Small intestine (tissue), 7 donors: ENCODE measurements at regions not wholly inside any gene's neighbourhood (a gene's known extent, or its start where the extent isn't known, plus 50 kb on each side); places are given as distances from the start of the nearest gene placed in this dataset.

Experiments
- DNase-seq, 2 donors: peaks; one replicate each; pipeline versions ENCODE4 v3.0.0 to v3.0.0-alpha.2; 2013
- FAIRE-seq: peaks from 2 replicates; lab custom pipeline; 2012; peaks lifted over from hg19 to GRCh38; lab: Jason Lieb, UNC
- H3K27ac ChIP-seq, 3 donors: one replicate each; pipeline ENCODE4 v1.5.1; 2013; ENCODE audit warnings: low read length in 2 of 3, mild to moderate bottlenecking in 2 of 3, control low read depth in 1 of 3, inconsistent platforms in 1 of 3, low read depth in 1 of 3, moderate library complexity in 1 of 3
- H3K27me3 ChIP-seq, 3 donors: one replicate each; pipeline ENCODE4 v1.6.1; 2013; ENCODE audit warnings: low read length in 3 of 3, inconsistent platforms in 1 of 3; ENCODE audit not compliant: control insufficient read depth in 3 of 3, insufficient read depth in 3 of 3
- H3K36me3 ChIP-seq, 3 donors: one replicate each; pipeline ENCODE4 v1.6.1; 2013; ENCODE audit warnings: low read length in 3 of 3, inconsistent platforms in 1 of 3, low read depth in 1 of 3, mild to moderate bottlenecking in 1 of 3, moderate library complexity in 1 of 3; ENCODE audit not compliant: control insufficient read depth in 3 of 3, insufficient read depth in 2 of 3
- H3K4me1 ChIP-seq, 3 donors: one replicate each; pipeline ENCODE4 v1.6.1; 2013; ENCODE audit warnings: low read length in 2 of 3, inconsistent platforms in 1 of 3, low read depth in 1 of 3, mild to moderate bottlenecking in 1 of 3, moderate library complexity in 1 of 3; ENCODE audit not compliant: control insufficient read depth in 3 of 3, insufficient read depth in 2 of 3
- H3K4me3 ChIP-seq, 3 donors: one replicate each; pipeline ENCODE4 v1.5.1; 2013; ENCODE audit warnings: low read length in 3 of 3, control low read depth in 1 of 3, inconsistent platforms in 1 of 3, low read depth in 1 of 3, mild to moderate bottlenecking in 1 of 3, moderate library complexity in 1 of 3
- H3K9me3 ChIP-seq, 2 donors: one replicate each; pipeline ENCODE4 v1.6.1; 2013; ENCODE audit warnings: low read depth in 1 of 2, low read length in 1 of 2; ENCODE audit not compliant: control insufficient read depth in 2 of 2, insufficient read depth in 1 of 2
- WGBS, 3 donors: extraction: QIAGEN DNeasy Blood & Tissue Kit; methylation state at CpG; one replicate each; pipeline ENCODE4 v1.1.7; 2013; 5-methylcytosine and 5-hydroxymethylcytosine counted together
- donor health status: healthy with polysubstance abuse.
- donor health status: control.
- donor health status: control.
- donor health status: Bipolar disorder and iron deficiency.
- donor health status: healthy.

DNA sequence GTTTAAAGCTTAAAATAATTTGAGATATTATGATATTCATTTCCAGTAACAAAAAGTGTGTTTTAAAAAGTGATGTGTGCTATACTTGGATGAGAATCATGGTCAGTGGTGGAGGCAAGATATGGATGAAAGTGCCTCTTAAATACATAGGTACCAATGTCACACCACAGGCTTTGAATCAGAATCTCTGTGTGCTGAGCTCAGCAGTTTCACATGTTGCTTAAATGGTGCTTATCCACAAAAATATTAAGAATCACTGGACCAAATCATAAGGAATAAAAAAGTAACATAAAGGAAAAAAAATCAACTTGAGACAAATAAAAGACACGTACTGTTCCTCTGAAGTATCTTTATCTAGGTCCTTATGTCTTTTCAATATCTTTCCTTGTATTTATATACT, 850.5 kb upstream of the POT1 start:
- H3K27ac ChIP-seq = no peak overlapping the region
- DNase-seq = no peak

DNA sequence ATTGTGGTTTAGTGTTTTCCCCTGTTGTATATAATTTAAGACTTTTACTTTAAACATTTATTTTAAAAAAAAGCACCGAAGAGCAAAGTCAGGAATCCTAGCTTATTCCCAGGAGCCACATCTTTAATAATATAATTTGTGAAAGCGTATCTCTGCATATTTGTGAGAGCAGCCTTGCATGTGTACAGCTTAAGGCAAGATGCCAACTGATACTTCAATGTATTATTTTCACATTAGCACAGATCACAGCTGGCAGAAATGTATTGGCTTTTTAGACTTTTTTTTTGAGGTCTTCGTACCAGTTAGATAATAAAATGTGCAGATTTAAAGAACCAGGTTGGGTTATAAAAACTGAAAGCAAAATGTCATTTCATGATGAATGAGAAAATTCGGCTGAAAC, 845.7 kb upstream of the POT1 start:
- FAIRE-seq = no peak
- Histone ChIP-seq H3K36me3 (no peaks in the 10 kb centered on the region), H3K4me1 (no peaks in the 10 kb centered on the region), H3K27me3 (no peaks in the 10 kb centered on the region), H3K4me3 (no peak overlapping the region), H3K9me3 (no peaks in the 10 kb centered on the region), H3K27ac (no peak overlapping the region)
- DNase-seq = no peak
- 50 to 76% (median 66%) methylated on average over 4 of the region's 4 CpGs for WGBS, 3 donors

More for the DNA sequence above, 850.5 kb upstream of the POT1 start:
- Histone ChIP-seq H3K4me1 (no peaks in the 10 kb centered on the region), H3K36me3 (no peaks in the 10 kb centered on the region), H3K9me3 (no peaks in the 10 kb centered on the region), H3K4me3 (no peak overlapping the region), H3K27me3 (no peaks in the 10 kb centered on the region)
- FAIRE-seq = no peak
- WGBS, 3 donors = 67 to 76% (median 73%) methylated on average over 1 of the region's 1 CpG

DNA sequence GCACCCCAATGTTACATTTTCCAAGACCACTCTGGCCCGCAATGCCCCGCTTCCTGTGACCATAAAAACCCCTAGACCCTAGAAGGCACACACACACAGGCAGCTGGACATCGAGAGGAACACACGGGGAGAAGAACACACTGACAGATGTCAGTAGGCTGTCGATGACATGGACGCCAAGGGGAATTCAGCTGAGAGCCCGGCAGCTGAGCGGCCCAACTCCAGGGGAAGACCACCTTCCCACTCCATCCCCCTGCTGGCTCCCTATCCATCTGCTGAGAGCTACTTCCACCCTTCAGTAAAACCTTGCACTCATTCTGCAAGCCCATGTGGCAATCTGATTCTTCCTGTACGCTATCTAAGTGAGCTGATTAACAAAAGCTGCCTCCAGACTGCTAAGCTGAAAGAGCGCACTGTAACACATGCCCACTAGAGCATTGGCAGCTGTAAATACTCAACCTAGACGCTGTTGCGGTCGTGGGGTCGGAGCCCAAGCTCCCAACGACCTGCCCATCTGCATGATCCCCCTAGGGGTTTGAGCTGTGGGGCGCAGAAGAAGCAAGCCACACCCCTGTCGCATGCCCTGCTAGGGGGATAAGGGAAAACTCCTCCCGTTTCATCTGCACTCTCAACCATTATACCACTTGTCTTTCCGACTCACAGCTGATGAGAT, 843.6 kb upstream of the POT1 start:
- Histone ChIP-seq H3K27ac (no peak overlapping the region), H3K4me1 (no peaks in the 10 kb centered on the region), H3K9me3 (no peaks in the 10 kb centered on the region), H3K4me3 (no peak overlapping the region), H3K27me3 (no peaks in the 10 kb centered on the region), H3K36me3 (no peaks in the 10 kb centered on the region)
- 67 to 70% (median 68%) methylated on average over 19 of the region's 19 CpGs for WGBS, 3 donors
- DNase-seq = no peak
- FAIRE-seq = no peak

DNA sequence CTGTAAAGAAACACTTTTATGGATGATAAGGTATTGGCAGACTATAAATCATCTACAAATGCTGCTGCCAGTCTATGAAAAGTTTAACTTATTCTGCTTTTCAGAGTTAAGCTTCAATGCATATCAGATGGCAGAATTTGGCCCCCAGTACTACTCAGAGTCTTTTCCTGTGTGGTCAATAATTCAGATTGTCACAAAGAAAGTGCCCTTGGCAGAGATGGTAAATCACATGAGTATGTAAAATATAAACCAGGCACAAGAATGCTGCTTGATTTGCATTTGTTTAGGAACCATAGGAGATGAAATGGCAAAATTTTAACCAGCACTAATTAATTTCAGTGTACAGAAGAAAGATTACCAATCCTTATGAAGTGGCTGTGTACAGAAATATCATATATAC, 818.3 kb upstream of the POT1 start:
- no peaks in the 10 kb centered on the region for H3K36me3 ChIP-seq
- no peak overlapping the region for H3K27ac ChIP-seq
- H3K4me3 ChIP-seq = no peak overlapping the region
- no peak for FAIRE-seq
- DNase-seq = no peak
- H3K9me3 ChIP-seq = no peaks in the 10 kb centered on the region
- H3K4me1 ChIP-seq = no peaks in the 10 kb centered on the region
- H3K27me3 ChIP-seq = no peaks in the 10 kb centered on the region

DNA sequence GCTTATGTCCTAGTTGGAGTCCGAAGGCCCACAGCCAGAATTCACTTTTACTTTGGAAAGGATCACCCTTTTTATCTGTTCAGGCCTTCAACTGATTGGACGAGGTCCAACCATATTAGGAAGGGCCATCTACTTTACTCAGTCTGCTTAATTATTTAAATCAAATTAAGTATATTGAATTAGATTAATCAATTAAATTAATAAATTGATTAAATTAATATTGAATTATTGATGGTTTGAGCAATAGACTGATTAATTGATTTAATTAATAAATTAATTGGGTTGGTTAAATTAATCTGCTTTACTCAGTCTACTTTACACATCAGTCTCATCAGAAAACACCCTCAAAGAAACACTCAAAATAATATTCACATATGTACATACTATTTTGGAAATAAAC, 816.9 kb upstream of the POT1 start:
- DNase-seq (no peak), FAIRE-seq (no peak)
- no peaks in the 10 kb centered on the region for H3K9me3 ChIP-seq
- no peak overlapping the region for H3K4me3 ChIP-seq
- no peaks in the 10 kb centered on the region for H3K27me3 ChIP-seq
- H3K36me3 ChIP-seq = no peaks in the 10 kb centered on the region
- no peaks in the 10 kb centered on the region for H3K4me1 ChIP-seq
- no peak overlapping the region for H3K27ac ChIP-seq
- 61 to 79% (median 70%) methylated on average over 2 of the region's 2 CpGs for WGBS, 3 donors

DNA sequence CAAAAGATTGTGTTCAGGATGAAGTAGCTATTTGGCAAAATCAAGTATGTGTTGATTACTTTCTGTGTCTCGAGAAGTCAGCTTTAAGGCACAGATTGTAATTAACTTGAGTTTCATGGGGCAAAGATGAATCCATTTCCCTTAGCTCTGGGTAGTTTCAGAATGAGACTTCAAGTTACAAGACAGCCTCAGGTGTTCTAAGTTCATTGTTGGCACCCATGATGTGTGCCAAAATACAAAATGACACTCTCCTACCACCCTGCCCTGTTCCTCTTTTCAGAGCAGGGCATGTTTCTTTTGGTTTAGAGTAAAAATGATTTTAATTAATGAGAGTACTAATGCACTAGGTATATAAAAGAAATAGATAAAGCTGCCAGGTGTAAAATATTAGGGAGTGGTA, 797.6 kb upstream of the POT1 start:
- H3K27me3 ChIP-seq = no peaks in the 10 kb centered on the region
- no peaks in the 10 kb centered on the region for H3K36me3 ChIP-seq
- H3K9me3 ChIP-seq = peaks cover 0 to 3% of the 10 kb centered on the region in 2 donors
- FAIRE-seq (no peak), DNase-seq (no peak)
- WGBS, 3 donors = 63 to 80% (median 70%) methylated on average over 1 of the region's 1 CpG
- H3K27ac ChIP-seq = no peak overlapping the region
- no peaks in the 10 kb centered on the region for H3K4me1 ChIP-seq
- no peak overlapping the region for H3K4me3 ChIP-seq

DNA sequence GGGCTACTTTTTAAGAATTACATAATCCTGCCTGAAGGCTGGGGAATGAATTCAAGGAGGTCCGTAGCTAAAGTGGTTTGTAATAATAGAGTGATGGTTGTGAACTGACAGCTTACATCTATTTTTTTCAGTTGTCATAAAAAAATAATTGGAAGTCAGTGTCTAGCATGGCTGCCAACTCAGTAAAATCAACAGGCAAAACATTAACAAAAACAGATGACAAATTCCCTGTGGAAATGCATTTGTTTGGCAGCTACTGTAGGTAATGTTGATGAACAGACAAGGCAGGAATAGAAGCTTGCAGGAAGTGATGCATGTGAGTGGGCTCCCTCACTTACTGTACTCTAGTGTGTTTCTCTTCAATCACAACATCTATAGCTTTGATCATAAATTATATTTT, 766.0 kb upstream of the POT1 start:
- FAIRE-seq (no peak), DNase-seq (no peak)
- Histone ChIP-seq H3K27me3 (no peaks in the 10 kb centered on the region), H3K27ac (no peak overlapping the region), H3K4me1 (no peaks in the 10 kb centered on the region), H3K36me3 (no peaks in the 10 kb centered on the region), H3K4me3 (no peak overlapping the region), H3K9me3 (peaks cover 0 to 3% of the 10 kb centered on the region in 2 donors)
- WGBS, 3 donors = 59 to 70% (median 63%) methylated on average over 1 of the region's 1 CpG

DNA sequence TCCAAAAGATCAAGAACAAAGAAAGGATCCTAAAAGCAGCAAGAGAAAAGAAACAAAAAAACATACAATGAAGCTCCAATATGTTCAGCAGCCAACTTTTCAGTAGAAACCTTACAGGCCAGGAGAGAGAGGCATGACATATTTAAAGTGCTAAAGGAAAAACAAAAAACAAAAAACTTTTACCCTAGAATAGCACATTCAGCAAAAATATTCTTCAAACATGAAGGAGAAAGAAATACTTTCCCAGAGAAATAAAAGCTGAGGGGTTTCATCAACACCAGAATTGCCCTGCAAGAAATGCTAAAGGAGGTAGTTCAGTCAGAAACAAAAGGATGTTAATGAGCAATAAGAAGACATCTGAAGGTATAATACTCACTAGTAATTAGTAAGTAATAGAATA, 753.5 kb upstream of the POT1 start:
- DNase-seq = no peak
- FAIRE-seq = no peak
- Histone ChIP-seq H3K4me1 (no peaks in the 10 kb centered on the region), H3K36me3 (no peaks in the 10 kb centered on the region), H3K9me3 (no peaks in the 10 kb centered on the region), H3K27me3 (no peaks in the 10 kb centered on the region), H3K4me3 (no peak overlapping the region), H3K27ac (no peak overlapping the region)

DNA sequence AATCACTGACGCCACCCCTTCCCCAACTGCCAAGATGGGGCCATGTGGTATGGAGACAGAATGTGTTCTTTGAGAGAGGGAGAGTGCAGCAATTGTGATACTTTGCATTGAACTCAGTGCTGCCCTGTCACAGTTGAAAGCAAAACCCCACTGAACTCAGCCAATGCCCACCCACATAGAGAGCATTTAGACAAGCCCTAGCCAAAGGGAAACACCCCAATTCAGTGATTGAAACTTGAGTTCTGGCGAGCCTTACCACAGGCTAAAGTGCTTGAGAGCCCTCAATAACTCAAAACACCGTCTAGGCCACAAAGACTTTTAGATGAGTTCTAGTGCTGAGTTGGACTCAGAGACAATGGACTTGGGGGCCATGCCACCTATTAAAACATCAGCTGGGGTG, 751.9 kb upstream of the POT1 start:
- H3K4me3 ChIP-seq = no peak overlapping the region

More for the DNA sequence above, 751.9 kb upstream of the POT1 start:
- Histone ChIP-seq H3K9me3 (no peaks in the 10 kb centered on the region), H3K36me3 (no peaks in the 10 kb centered on the region), H3K4me1 (no peaks in the 10 kb centered on the region), H3K27ac (no peak overlapping the region), H3K27me3 (no peaks in the 10 kb centered on the region)
- FAIRE-seq = no peak
- WGBS, 3 donors = 71 to 81% (median 74%) methylated on average over 3 of the region's 3 CpGs
- no peak for DNase-seq
